ENCODE measurements at regions not wholly inside any gene's neighbourhood (a gene's known extent, or its start where the extent isn't known, plus 50 kb on each side); places are given as distances from the start of the nearest gene placed in this dataset.

DNA sequence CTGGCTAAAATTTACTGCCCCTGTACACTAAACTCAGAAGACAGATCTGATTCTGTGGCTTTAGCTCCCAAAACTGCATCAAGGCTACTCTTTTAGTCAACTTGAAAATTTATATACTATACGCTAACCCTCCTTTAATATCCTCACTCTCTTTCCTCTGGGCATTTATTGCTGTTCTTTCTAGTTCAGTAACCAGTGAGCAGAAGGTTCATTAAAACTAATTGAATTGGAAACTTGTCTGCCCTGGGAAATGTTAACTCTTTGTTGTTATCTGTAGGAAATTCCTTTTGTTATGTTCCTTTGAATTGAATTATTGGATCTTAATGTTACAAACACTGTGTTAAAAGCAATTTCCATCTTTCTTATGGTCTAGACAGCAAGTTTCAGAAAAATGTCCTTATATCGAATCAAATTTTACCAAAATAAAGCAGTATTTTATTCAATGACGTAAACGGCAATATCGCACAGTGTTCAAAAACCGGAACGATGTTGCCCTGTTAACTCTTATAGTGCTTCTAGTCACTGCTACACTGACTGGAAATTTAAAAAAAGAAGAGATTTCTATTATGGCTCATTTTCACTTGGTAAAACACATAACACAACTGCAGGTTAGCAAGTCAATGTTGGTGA is 168.3 kb downstream of the NR4A2 start:
- no peak for DNase-seq (ENCODE audit: low read depth)

DNA sequence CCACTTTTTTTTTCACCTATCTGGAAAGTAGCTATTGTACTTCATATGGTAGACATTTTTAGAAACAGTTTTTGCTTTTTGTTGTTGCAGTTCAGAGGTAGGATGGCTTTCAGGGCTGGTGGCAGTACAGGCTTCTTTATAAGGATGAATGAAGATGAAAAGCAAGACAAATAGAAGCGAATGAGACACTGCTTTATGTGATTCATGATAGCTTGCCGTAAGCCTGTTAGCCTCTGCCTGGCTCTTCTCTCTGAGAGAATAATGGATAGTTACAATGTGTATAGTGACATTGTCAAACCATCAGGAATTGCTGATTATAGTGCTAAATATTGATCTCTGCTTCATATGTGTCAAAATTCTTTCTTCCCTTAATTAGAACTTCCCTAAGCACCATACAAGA is 173.7 kb downstream of the NR4A2 start:
- no peak for DNase-seq (ENCODE audit: low read depth)

DNA sequence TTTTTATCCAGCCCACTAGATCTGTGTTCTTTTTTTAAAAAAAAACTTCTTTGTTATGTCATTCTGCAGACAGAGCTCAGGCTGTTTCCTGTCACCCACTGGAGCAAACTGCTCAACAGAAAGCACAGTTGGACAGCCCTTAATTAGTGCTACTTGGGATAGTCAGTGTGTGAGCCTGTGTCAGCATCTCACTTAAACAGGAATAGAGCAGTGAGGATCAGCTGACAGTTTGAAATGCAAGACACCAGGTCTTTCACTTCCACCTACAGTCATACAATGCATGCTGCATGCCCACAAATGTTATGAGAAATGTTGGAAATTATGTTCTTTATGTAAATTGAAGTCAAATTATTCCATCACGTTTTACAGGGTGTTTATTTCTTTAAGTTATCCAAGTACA is 174.9 kb downstream of the NR4A2 start:
- no peak for DNase-seq (ENCODE audit: low read depth)

DNA sequence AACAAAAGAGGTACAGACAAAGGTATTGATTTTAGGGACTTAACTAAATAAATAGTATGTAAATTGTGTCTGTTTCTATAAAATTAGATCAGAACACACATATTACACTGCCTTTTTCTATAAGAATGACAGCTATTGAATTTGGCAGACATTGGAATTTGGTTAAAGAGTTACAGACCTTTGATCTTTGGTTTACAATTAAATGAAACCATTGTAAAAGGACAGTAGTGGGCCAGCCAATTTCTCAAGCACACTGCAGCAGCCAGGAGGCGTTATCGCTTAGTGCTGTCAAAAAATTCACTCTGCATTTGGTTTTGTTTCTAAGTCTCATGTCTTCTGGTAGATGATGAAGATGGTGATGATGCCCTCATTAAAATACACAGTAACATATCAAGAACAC is 175.9 kb downstream of the NR4A2 start:
- DNase-seq (ENCODE audit: low read depth), result no peak

DNA sequence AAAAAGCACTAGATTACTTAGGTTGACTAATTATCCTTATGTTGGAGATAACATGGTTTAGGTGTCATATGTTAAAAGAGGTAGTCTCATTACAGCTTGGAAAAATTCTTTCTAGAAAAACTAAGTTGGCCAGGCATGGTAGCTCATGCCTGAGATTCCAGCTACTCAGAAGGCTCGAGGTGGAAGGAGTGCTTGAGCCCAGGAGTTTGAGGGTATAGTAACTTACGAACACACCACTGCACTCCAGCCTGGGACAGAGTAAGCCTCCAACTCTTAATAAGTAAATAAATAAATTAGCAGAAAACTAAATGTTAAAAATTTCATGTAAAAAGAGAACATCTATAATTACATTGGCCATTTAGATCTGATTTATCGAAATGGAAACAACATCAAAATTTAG is 177.2 kb downstream of the NR4A2 start:
- DNase-seq (ENCODE audit: low read depth), result no peak

DNA sequence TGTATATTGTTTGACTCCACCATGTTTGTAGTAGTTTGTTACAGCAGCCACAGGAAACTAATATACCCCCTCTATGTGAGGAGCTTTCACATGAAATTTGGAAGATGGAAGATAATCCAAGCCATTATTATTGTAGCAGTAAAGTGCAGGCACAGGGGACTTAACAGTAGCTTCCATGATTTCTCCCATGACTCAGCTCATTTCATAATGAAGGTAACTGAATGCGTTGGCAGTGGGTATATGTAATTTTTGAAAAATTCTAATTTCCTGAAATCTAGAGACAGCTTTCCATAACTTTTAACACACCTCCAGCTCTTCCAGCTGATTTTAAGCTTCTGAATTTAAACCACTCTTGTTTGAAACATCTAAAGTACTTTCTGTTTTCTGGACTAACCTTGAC is 181.2 kb downstream of the NR4A2 start:
- no peak for DNase-seq (ENCODE audit: low read depth)

DNA sequence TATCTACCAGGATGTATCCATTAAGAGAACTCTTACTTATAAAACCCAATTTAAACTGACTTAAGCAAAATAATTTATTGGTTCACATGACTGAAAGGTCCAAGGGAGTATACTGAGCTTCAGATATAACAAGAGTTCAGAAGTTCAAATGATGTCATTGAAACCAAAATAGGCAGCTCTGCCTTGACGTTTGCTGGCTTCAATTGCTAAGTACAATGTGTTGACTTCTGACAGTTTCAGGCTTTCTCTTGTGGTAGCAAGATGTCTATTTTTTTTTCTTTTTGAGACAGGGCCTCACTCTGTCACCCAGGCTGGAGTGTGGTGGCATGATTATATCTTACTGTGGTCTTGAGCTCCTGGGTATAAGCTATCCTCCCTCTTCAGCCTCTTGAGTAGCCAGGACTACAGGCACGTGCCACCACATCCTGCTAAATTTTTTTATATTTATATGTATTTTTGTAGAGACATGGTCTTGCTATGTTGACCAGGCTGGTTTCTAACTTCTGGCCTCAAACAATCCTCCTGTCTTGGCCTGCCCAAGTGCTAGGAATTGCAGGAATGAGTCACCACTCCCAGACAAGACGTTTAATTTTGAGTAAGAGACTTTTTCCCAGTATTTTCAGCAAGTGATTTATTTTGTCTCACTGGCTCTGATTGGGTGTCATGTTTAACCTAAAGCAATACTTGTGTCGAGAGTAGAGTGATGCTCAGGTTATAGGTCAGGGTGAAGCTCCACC is 184.8 kb downstream of the NR4A2 start:
- DNase-seq (ENCODE audit: low read depth), result no peak

DNA sequence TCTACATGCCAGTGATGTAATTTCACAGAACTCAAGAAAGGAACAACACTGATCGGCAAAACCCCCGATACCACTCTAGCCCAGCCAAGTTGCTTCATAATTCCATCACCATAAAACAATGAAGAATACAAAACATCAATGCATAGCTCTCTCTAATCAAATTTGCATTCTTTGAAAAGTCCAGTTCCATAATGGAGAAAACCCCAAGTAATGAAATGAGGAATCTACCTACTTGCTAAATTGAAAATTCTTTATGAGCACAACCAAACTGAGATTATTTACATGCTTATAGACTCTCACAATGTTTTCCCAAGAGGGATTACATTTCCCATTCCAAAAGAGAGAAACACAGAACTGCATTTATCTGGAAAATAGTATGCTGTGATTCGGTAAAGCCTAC is 186.5 kb downstream of the NR4A2 start:
- no peak for DNase-seq (ENCODE audit: low read depth)

DNA sequence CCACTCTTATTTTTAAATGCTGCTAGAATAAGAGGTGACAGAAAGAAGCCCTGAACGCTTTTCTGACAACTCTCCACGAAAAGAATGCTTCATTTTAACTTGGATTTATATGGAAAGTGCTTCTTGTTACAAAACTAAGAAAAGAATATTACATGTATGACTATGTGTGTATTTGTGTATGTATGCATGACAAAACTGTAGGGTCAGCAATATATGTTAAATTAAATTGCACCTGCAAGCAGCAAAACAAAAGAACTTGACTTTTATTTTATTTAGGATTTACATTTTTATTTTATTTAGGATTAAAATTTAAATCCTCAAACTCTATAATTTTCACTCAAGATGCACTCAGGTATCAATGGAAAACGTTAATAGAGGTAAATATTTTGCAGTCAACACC is 187.1 kb downstream of the NR4A2 start:
- no peak for DNase-seq (ENCODE audit: low read depth)

DNA sequence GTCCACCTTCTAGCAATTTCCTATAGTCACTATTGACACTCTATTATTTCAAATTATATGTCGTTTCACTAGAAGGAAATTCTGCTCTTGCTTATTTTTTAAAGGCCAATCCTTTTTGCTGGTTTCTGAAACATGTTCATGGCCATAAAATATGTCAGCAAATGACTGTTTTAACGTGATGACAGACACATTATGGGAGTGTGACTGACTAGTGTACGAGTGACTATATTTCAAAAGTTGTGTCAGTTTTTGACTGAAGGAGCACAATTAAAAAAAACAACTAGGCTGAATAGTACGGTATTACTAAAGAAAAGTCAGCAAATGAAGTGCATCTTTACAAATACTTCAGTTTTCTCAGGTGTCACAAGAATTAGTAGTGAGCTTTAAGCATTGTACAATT is 196.0 kb downstream of the NR4A2 start:
- DNase-seq (ENCODE audit: low read depth), result no peak

DNA sequence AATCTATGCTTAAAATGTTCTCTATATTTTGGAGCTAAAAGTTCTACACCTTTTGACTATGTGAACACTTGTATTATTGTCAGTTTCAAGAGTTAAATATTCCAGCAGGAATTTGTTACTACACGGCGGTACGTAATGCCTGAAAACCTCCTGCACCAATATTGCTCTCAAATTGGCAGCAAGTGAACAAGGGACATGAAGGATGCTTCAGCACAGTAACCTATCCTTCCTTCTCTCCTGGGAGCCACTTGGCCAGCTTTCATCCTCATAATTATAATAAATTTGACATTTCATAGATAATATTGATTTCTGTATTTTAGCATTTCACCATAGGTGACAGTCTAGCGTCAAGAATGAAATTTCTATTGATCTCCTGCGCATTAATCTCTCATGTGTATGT is 197.6 kb downstream of the NR4A2 start:
- no peak for DNase-seq (ENCODE audit: low read depth)

DNA sequence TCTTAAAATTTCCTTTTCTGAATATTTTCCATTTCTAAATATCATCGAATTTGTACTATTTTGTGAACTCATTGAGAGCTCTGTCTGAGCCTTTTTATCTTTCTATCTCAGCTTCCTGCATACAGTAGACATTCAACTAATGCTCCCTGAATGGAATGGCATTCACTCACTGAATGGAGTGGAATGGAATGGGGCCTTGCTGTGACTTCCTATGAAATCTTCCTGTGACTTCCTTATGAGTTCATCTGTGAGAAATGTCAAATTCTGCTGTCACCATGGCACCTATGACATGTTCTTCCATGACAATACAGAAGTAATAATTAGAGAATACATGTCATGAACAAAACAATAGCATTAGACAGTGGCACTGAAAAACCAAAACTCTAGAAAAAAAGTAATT is 199.6 kb downstream of the NR4A2 start:
- no peak for DNase-seq (ENCODE audit: low read depth)

DNA sequence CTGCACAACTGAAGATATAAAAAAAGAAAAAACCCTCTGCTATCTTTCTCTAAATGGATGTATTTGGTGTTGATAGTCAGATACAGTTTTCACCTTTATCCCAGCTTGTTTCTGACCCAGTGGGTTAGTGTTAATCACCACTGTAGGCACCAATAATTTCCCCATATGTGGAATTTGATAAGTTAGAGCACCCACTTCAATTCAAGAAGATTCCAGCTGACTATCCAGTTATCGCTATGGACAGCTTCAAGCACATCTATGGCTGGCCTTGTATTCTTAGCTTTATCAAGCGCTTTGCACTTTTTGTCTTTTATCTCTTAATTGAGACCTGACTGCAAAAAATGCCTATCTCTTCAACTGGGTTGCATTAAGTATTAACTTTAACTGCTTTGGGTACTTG is 200.4 kb downstream of the NR4A2 start:
- DNase-seq (ENCODE audit: low read depth), result no peak

DNA sequence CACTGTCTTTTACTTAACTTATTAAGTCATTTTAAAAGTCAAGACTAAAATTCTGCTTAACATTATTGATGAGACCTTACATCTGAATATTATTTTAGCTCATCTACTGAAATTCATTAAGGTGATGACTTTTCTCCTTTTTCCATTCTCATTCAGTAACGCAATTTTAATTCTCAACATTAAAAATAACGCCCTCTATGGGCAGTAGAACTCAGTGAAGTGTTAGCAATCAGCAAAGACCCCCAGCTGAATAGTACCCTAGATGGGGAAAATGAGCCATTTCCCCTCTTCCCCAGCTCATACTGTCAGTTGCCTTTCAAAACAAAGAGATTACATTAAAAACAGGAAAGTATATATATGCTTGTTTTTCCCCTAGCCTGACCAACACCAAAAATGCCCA is 203.3 kb downstream of the NR4A2 start:
- no peak for DNase-seq (ENCODE audit: low read depth)

DNA sequence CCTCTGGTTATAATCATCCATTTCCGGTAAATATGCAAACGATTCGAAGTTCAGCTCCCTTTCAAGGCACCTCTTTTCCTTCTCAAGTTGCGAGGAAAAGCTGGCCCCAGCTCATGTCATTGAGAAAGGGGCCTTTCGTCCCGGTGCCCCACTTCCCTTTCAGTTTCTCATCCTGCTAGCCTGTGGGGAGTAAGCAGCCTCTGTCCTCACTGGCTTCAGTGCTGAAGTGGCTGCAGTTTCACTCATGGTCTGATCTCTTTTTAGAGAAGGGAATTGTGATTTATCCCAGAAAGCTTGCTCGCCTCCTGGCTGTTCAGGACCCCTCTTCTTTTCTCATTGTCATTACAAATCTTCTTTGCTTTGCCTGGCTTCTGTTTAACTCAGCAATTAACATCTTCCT is 207.5 kb downstream of the NR4A2 start:
- no peak for DNase-seq (ENCODE audit: low read depth)

DNA sequence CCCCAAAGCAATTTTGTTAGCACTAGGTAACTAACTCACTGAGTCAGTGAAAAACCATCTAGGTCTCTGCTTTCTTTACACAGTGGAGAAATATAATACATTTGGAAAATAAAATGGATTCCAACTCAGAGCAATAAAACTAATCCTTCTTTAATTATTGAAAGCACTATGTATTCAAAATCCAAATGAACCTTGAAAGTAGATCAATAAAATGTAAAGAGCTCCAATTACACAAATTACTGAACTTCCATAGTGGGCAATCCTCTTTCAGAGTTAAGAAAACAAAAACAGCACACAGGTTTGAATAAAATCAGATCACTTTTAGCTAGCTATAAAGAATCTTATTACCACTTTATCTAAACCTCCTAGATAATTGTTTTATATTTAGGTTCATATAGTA is 208.1 kb downstream of the NR4A2 start:
- no peak for DNase-seq (ENCODE audit: low read depth)

DNA sequence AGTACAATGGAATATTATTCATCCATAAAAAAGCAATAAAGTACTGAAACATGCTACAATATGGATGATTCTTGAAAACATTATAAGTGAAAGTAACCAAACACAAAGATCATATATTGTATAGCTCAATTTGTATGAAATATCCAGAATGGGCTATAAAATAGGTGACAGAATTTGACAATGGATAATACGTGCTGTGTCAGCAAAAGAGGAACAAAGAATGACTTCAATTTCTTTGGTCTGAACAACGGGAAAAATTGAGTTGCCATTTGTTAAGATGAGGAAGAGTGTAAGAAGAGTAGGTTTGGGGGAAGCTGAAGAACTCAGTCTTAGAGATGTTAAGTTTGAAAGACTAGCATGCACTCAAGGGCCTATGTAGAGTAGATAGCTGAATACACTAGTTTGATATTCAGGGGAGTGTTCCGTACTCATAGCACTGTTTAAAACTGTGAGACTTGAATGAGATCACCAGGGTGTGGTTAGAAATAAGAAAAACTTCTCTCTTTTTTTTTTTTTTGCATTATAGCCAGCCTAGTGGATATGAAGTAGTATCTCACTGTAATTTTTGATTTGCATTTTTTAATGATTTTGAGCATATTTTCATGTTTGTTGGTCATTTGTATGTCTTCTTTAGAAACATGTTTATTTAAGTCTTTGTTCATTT is 213.6 kb downstream of the NR4A2 start:
- DNase-seq (ENCODE audit: low read depth), result no peak

DNA sequence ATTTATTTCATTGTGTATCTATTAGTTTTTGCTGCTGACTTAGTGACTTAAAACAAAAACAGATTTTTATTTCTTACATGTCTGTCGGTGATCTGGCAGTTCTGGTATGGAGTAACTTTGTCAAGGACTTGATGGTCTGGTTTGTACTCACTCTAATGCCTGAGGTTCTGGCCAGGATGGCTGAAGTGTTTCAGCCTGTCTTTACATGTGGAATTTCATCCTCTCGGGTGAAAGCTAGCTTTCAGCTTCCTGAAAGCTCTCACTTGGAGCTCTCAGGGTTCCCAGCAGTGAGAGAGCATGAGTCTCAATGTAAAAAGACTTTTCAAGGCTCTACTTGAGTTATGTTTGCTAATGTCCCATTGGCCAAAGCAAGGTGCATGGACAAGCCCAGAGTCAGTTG is 216.4 kb downstream of the NR4A2 start:
- no peak for DNase-seq (ENCODE audit: low read depth)

DNA sequence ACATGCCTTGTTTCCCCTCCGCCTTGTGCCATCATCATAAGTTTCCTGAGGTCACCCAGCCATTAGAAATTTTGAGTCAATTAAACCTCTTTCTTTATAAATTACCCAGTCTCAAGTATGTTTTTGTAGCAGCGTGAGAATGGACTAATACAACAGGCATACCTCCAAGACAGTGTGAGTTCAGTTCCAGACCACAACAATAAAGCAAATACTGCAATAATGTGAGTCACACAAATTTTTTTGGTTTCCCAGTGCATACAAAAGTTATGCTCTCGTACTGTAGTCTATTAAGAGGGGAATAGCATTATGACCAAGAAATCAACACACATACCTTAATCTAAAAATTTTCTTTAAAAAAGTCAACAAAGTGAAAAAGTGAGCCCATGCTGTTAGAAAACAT is 217.2 kb downstream of the NR4A2 start:
- DNase-seq (ENCODE audit: low read depth), result no peak

DNA sequence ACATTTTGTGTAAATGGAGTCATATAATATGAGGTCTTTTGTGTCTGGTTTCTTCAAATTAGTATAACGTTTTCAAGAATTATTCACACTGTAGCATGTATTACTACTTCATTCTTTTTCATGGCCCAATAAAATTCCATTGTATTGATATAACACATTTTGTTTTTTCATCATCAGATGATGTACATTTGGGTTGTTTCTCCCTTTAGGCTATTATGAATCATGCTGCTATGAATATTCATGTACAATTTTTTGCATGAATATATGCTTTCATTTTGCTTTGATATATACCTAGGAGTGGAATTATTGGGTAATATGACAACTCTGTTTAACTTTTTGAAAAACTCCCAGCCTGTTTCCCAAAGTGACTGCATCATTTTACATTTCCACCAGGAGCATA is 220.2 kb downstream of the NR4A2 start:
- DNase-seq (ENCODE audit: low read depth), result no peak

DNA sequence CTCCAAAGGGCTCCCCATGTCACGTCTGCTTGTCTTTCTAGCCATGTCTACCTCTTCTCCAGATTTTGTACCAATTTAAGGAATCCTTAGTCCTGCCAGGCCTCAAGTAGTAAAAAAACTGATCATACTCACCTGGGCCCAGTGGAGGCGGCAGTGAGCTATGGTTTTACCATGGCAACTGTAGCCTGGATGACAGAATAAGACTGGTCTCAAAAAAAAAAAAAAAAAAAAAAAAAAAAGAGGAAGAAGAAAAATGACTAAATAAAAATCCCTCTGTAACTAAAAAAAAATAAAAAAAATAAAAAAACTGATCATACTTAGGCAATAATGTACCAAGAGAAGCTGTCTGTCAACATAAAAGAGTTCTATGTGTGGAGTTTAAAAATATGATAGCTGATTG is 221.6 kb downstream of the NR4A2 start:
- no peak for DNase-seq (ENCODE audit: low read depth)

DNA sequence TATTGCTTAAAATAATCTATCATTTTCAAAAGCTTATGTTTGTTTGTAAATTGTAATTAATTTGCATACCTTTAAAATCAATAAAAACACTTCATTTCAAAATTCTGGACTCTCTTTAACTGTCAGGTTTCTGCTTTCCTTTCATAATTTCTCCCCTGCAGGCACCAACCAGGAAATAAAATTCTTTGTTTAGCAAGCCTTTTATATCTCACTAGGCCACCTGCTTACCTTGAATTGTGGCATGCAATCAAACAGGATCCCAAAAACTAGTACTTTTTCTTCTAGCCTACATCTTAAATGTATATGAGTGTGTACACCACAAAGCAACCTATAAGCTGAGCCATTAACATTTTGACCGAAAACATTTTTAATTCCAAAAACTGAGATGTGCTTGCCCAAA is 233.1 kb downstream of the NR4A2 start:
- DNase-seq (ENCODE audit: low read depth), result no peak

DNA sequence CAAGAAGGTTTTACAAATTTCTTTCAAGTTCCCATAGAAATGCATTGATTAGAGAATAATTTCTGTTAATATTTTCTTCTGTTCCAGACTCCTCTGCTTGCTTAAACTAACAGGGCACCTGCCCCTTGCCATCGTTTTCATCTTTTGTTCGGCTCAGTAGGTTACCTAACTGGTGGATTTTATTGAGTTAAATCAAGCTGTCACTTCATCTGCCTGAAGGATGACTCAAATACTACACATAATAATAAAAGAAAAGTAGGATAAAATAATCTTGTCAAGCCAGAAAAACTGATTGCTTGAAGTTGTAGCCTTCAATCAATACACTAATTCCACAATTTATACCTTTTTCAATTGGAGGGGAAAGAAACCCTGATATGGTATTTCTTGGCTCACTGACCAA is 234.0 kb downstream of the NR4A2 start:
- no peak for DNase-seq (ENCODE audit: low read depth)

DNA sequence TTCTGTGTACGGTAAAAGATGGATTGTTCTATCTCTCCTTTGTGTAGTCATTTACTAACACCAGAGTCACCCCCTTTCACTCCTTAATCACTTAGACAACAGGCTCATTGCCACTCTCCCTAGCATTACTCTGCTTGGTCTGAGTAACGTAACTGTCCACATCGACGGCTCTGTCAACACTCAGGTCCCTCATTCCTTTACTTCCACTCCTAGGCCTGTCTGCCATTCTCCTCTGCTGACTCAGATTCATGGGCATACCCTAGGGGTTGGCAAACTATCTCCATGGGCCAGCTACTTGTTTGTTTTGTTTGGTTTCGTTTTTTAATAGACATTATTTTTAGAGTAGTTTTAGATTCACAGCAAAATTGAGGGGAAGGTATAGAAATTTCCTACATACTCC is 243.9 kb downstream of the NR4A2 start:
- no peak for DNase-seq (ENCODE audit: low read depth)
